Bronchial epithelial cell (primary cell): ENCODE measurements at regions not wholly inside any gene's neighbourhood (a gene's known extent, or its start where the extent isn't known, plus 50 kb on each side); places are given as distances from the start of the nearest gene placed in this dataset.
A peak's percentile ranks its signal among the peaks of the same experiment; 100 is the strongest.

Source experiments
- DNase-seq: peaks from one replicate; pipeline ENCODE4 v3.0.0-alpha.2; 2010; ENCODE audit warnings: low read depth
- FAIRE-seq: peaks from 2 replicates; lab custom pipeline; 2011; peaks lifted over from hg19 to GRCh38; lab: Jason Lieb, UNC
- H3K27me3 ChIP-seq: 2 replicates; pipeline ENCODE4 v1.5.1; 2011; ENCODE audit warnings: low read length; ENCODE audit not compliant: control insufficient read depth, insufficient read depth
- H3K36me3 ChIP-seq: 2 replicates; pipeline ENCODE4 v1.5.1; 2011; ENCODE audit warnings: low read length; ENCODE audit not compliant: control insufficient read depth, insufficient read depth
- H3K4me3 ChIP-seq: 2 replicates; pipeline ENCODE4 v1.5.1; 2011; ENCODE audit warnings: mild to moderate bottlenecking, low read depth, low read length, control low read depth
- TF ChIP-seq, protein P1 (sequence below): IDR thresholded peaks from 2 replicates; pipeline ENCODE4 v1.5.1; 2011; ENCODE audit warnings: mild to moderate bottlenecking, moderate library complexity, low read length, control low read depth, inconsistent platforms; ENCODE audit not compliant: insufficient read depth, severe bottlenecking

GRCh38 chr3:192033246-192033645, 572.3 kb downstream of the PYDC2 start:
- FAIRE-seq (no peak), DNase-seq (peak; percentile 59)
- TF ChIP-seq, protein P1, sequence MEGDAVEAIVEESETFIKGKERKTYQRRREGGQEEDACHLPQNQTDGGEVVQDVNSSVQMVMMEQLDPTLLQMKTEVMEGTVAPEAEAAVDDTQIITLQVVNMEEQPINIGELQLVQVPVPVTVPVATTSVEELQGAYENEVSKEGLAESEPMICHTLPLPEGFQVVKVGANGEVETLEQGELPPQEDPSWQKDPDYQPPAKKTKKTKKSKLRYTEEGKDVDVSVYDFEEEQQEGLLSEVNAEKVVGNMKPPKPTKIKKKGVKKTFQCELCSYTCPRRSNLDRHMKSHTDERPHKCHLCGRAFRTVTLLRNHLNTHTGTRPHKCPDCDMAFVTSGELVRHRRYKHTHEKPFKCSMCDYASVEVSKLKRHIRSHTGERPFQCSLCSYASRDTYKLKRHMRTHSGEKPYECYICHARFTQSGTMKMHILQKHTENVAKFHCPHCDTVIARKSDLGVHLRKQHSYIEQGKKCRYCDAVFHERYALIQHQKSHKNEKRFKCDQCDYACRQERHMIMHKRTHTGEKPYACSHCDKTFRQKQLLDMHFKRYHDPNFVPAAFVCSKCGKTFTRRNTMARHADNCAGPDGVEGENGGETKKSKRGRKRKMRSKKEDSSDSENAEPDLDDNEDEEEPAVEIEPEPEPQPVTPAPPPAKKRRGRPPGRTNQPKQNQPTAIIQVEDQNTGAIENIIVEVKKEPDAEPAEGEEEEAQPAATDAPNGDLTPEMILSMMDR, result no peak
- Histone ChIP-seq H3K27me3 (no peaks in the 10 kb centered on the region), H3K36me3 (no peaks in the 10 kb centered on the region), H3K4me3 (no peak overlapping the region)

DNA sequence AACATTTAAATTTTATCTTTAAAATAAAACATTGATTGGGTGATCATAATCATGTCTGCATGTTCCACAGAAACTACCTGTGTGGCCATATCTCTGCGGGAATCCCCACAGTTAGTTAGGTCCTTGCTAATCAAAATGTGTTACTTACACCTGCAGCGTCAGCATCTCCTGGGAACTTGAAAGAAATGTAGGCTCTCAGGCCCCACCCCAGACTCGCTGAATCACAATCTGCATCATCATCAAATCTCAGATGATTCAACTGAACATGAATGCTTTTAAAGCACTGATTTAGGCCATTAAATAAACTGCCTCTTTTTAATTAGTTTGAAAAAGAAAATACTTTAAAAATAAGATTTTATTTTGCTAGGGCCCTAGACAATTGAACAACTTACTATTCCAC, 577.8 kb downstream of the PYDC2 start:
- TF ChIP-seq, protein P1, result no peak
- Histone ChIP-seq H3K4me3 (no peak overlapping the region), H3K36me3 (no peaks in the 10 kb centered on the region), H3K27me3 (no peaks in the 10 kb centered on the region)
- DNase-seq (peak; percentile 88), FAIRE-seq (no peak)

- FAIRE-seq (no peak), DNase-seq (no peak)
- H3K36me3 ChIP-seq, result no peaks in the 10 kb centered on the region
- TF ChIP-seq, protein P1, result no peak
- H3K4me3 ChIP-seq, result no peak overlapping the region
- H3K27me3 ChIP-seq, result no peaks in the 10 kb centered on the region
These were observed 578.6 kb downstream of the PYDC2 start for GRCh38 chr3:192039593-192039992.

- FAIRE-seq, result no peak
These were observed 579.5 kb downstream of the PYDC2 start for GRCh38 chr3:192040282-192041043.

DNA sequence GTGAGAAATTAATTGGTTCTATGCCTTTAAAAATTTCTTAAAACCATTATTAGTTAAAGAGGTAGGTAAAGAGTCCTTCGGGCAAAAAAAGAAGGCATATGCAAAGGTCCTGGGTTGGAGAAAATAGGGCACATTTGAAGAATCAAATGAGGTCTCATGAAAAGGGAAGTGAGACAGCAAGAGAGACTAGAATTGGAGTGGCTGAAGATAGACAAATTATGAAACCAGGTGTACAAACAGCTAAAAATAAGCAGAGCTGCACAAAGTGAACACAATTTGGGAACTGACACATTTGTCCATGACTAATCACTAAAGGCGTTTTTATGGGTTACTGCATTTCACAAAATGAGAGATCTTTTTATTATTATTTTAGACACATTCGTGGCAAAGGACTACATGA, 581.2 kb downstream of the PYDC2 start:
- FAIRE-seq, result no peak
- no peak overlapping the region for H3K4me3 ChIP-seq
- TF ChIP-seq, protein P1, result no peak
- DNase-seq, result no peak
- H3K27me3 ChIP-seq, result no peaks in the 10 kb centered on the region
- no peaks in the 10 kb centered on the region for H3K36me3 ChIP-seq

More at GRCh38 chr3:192040282-192041043, 579.5 kb downstream of the PYDC2 start:
- Histone ChIP-seq H3K27me3 (no peaks in the 10 kb centered on the region), H3K4me3 (no peak overlapping the region), H3K36me3 (no peaks in the 10 kb centered on the region)
- DNase-seq, result no peak
- TF ChIP-seq, protein P1, result no peak
